ENCODE measurements at regions not wholly inside any gene's neighbourhood (a gene's known extent, or its start where the extent isn't known, plus 50 kb on each side); places are given as distances from the start of the nearest gene placed in this dataset.
"Not testable (repeated sequence)": the region's sequence is repeated elsewhere in the genome, so short reads cannot be mapped to it uniquely, and the experiment has no call there.

- POLR2A ChIA-PET: no interaction called here
- CTCF ChIA-PET: no interaction called here
- no peak for TF ChIP-seq FOXA1 (IDR thresholded peaks at IDR 0.05)
- TF ChIP-seq TARDBP (IDR thresholded peaks at IDR 0.05): no peak
- TF ChIP-seq ELF4 (IDR thresholded peaks at IDR 0.05): no peak
- TF ChIP-seq FOXK2 (IDR thresholded peaks at IDR 0.05): no peak
- DNase-seq (ENCODE audit: extremely low spot score): no peak
Observed at GRCh38 chr9:104389341-104389740, 114.7 kb upstream of the OR13F1 start.

GRCh38 chr9:104394901-104395300, 109.2 kb upstream of the OR13F1 start:
- DNase-seq (ENCODE audit: extremely low spot score); POLR2A ChIA-PET; CTCF ChIA-PET: not testable (repeated sequence)

- DNase-seq (ENCODE audit: extremely low spot score): no peak
- TF ChIP-seq ELF4 (IDR thresholded peaks at IDR 0.05) (no peak), LEF1 (IDR thresholded peaks at IDR 0.05; ENCODE audit: borderline replicate concordance) (no peak), CTBP1 (IDR thresholded peaks at IDR 0.05; ENCODE audit: borderline replicate concordance) (no peak), BHLHE40 (IDR thresholded peaks at IDR 0.05; ENCODE audit: borderline replicate concordance) (no peak), ZNF384 (IDR thresholded peaks at IDR 0.05) (no peak), ARNT (IDR thresholded peaks at IDR 0.05) (no peak), TARDBP (IDR thresholded peaks at IDR 0.05) (no peak), NFRKB (IDR thresholded peaks at IDR 0.05) (no peak), SUZ12 (IDR thresholded peaks at IDR 0.05) (no peak), FOXM1 (IDR thresholded peaks at IDR 0.05; ENCODE audit: borderline replicate concordance) (no peak), FOXK2 (IDR thresholded peaks at IDR 0.05) (no peak), SP1 (IDR thresholded peaks at IDR 0.05) (no peak), L3MBTL2 (conservative IDR thresholded peaks at IDR 0.05) (no peak), FOXA1 (IDR thresholded peaks at IDR 0.05) (no peak), HDGF (IDR thresholded peaks at IDR 0.05; ENCODE audit: borderline replicate concordance) (no peak)
- TF ChIP-seq, protein P1, sequence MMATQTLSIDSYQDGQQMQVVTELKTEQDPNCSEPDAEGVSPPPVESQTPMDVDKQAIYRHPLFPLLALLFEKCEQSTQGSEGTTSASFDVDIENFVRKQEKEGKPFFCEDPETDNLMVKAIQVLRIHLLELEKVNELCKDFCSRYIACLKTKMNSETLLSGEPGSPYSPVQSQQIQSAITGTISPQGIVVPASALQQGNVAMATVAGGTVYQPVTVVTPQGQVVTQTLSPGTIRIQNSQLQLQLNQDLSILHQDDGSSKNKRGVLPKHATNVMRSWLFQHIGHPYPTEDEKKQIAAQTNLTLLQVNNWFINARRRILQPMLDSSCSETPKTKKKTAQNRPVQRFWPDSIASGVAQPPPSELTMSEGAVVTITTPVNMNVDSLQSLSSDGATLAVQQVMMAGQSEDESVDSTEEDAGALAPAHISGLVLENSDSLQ (IDR thresholded peaks at IDR 0.05): no peak
- ChIA-PET CTCF (no interaction called here), POLR2A (no interaction called here)
Observed at GRCh38 chr9:104412238-104412637, 91.8 kb upstream of the OR13F1 start.

- no peak for DNase-seq (ENCODE audit: extremely low spot score)
- ChIA-PET CTCF (no interaction called here), POLR2A (no interaction called here)
- TF ChIP-seq, protein P1 (IDR thresholded peaks at IDR 0.05): no peak
- no peak for TF ChIP-seq SUZ12 (IDR thresholded peaks at IDR 0.05)
- TF ChIP-seq ZNF384 (IDR thresholded peaks at IDR 0.05): no peak
- no peak for TF ChIP-seq SP1 (IDR thresholded peaks at IDR 0.05)
- TF ChIP-seq L3MBTL2 (conservative IDR thresholded peaks at IDR 0.05): no peak
- TF ChIP-seq ELF4 (IDR thresholded peaks at IDR 0.05): no peak
- TF ChIP-seq TARDBP (IDR thresholded peaks at IDR 0.05): no peak
- no peak for TF ChIP-seq FOXA1 (IDR thresholded peaks at IDR 0.05)
- TF ChIP-seq FOXM1 (IDR thresholded peaks at IDR 0.05; ENCODE audit: borderline replicate concordance): no peak
- TF ChIP-seq BHLHE40 (IDR thresholded peaks at IDR 0.05; ENCODE audit: borderline replicate concordance): no peak
- no peak for TF ChIP-seq NFRKB (IDR thresholded peaks at IDR 0.05)
- TF ChIP-seq LEF1 (IDR thresholded peaks at IDR 0.05; ENCODE audit: borderline replicate concordance): no peak
Observed at GRCh38 chr9:104416470-104416869, 87.6 kb upstream of the OR13F1 start.

GRCh38 chr9:104417296-104417695, 86.8 kb upstream of the OR13F1 start:
- POLR2A ChIA-PET: no interaction called here
- TF ChIP-seq FOXK2 (IDR thresholded peaks at IDR 0.05) (no peak), L3MBTL2 (conservative IDR thresholded peaks at IDR 0.05) (no peak)
- TF ChIP-seq, protein P1 (IDR thresholded peaks at IDR 0.05): no peak
- no peak for DNase-seq (ENCODE audit: extremely low spot score)
- CTCF ChIA-PET: no interaction called here

DNA sequence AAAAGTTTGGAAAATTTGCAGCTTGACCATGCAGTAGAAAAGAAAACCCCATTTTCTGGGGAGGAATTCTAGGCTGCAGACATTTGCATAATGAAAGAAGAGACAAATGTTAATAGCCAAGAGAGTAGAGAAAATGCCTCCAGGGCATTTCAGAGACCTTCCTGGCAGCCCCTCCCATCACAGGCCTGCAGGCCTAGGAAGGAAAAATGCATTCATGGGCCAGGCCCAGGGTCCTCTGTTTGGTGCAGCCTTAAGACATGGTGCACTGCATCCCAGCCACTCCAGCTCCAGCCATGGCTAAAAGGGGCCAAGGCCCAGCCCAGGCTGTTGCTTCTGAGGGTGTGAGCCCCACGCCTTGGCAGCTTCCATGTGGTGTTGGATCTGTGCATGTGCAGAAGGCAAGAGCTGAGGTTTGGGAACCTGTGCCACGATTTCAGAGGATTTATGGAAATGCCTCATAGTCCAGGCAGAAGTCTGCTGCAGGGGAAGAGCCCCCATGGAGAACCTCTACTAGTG, 75.0 kb upstream of the OR13F1 start:
- CTCF ChIA-PET: no interaction called here
- POLR2A ChIA-PET: no interaction called here
- DNase-seq (ENCODE audit: extremely low spot score): no peak
- TF ChIP-seq CTBP1 (IDR thresholded peaks at IDR 0.05; ENCODE audit: borderline replicate concordance): no peak
- no peak for TF ChIP-seq SUZ12 (IDR thresholded peaks at IDR 0.05)
- TF ChIP-seq ARNT (IDR thresholded peaks at IDR 0.05): no peak
- TF ChIP-seq FOXM1 (IDR thresholded peaks at IDR 0.05; ENCODE audit: borderline replicate concordance): no peak
- no peak for TF ChIP-seq TARDBP (IDR thresholded peaks at IDR 0.05)
- no peak for TF ChIP-seq SP1 (IDR thresholded peaks at IDR 0.05)
- TF ChIP-seq FOXK2 (IDR thresholded peaks at IDR 0.05): no peak
- TF ChIP-seq FOXA1 (IDR thresholded peaks at IDR 0.05): no peak
- TF ChIP-seq, protein P1 (IDR thresholded peaks at IDR 0.05): no peak
- no peak for TF ChIP-seq BHLHE40 (IDR thresholded peaks at IDR 0.05; ENCODE audit: borderline replicate concordance)
- TF ChIP-seq L3MBTL2 (conservative IDR thresholded peaks at IDR 0.05): no peak
- no peak for TF ChIP-seq HDGF (IDR thresholded peaks at IDR 0.05; ENCODE audit: borderline replicate concordance)
- TF ChIP-seq ZNF384 (IDR thresholded peaks at IDR 0.05): no peak

DNA sequence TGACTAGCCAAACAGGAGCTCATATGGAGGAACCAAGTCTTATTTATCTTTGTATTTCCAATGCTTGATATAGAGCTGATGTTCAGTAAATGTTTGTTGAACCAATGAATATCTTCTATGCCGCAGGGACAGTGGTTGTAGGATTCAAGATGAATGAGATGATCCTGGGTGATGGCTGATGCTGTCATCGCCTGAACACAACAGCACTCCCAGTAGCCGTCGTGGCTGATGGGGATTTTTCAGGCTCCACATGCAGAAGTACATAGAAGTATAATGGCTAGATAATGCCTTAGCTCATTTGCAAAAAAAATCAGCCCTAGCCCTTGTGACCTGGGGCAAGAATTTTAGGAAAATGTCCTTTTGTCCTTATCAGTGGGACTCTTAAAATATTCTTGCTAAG, 69.0 kb upstream of the OR13F1 start:
- no peak for DNase-seq (ENCODE audit: extremely low spot score)
- no peak for TF ChIP-seq ARNT (IDR thresholded peaks at IDR 0.05)
- TF ChIP-seq SUZ12 (IDR thresholded peaks at IDR 0.05): no peak
- no peak for TF ChIP-seq BHLHE40 (IDR thresholded peaks at IDR 0.05; ENCODE audit: borderline replicate concordance)
- no peak for TF ChIP-seq FOXK2 (IDR thresholded peaks at IDR 0.05)
- TF ChIP-seq ZNF384 (IDR thresholded peaks at IDR 0.05): no peak
- TF ChIP-seq NFRKB (IDR thresholded peaks at IDR 0.05): no peak
- TF ChIP-seq FOXA1 (IDR thresholded peaks at IDR 0.05): no peak
- TF ChIP-seq, protein P1 (IDR thresholded peaks at IDR 0.05): no peak
- TF ChIP-seq HDGF (IDR thresholded peaks at IDR 0.05; ENCODE audit: borderline replicate concordance): no peak
- no peak for TF ChIP-seq TARDBP (IDR thresholded peaks at IDR 0.05)
- no peak for TF ChIP-seq FOXM1 (IDR thresholded peaks at IDR 0.05; ENCODE audit: borderline replicate concordance)
- no peak for TF ChIP-seq SP1 (IDR thresholded peaks at IDR 0.05)
- TF ChIP-seq LEF1 (IDR thresholded peaks at IDR 0.05; ENCODE audit: borderline replicate concordance): no peak
- no peak for TF ChIP-seq ELF4 (IDR thresholded peaks at IDR 0.05)
- TF ChIP-seq L3MBTL2 (conservative IDR thresholded peaks at IDR 0.05): no peak
- TF ChIP-seq CTBP1 (IDR thresholded peaks at IDR 0.05; ENCODE audit: borderline replicate concordance): no peak
- ChIA-PET CTCF (no interaction called here), POLR2A (no interaction called here)
